SK-N-SH treated with all-trans-retinoic acid at 6 μM for 48 hours (cell line): ENCODE measurements at regions not wholly inside any gene's neighbourhood (a gene's known extent, or its start where the extent isn't known, plus 50 kb on each side); places are given as distances from the start of the nearest gene placed in this dataset.

Experiments used
- ARNTL ChIP-seq: fragments of 450-650 bp; formaldehyde crosslinking; IDR thresholded peaks from 2 replicates; pipeline ENCODE4 v1.5.0; 2020; ENCODE audit warnings: low read depth, mild to moderate bottlenecking, moderate library complexity, borderline replicate concordance
- ZC3H10 ChIP-seq: fragments of 250-450 bp; sonication (Bioruptor Pico); IDR thresholded peaks from 2 replicates; pipeline ENCODE4 v1.5.1; 2021; ENCODE audit warnings: mild to moderate bottlenecking, moderate library complexity
- ZFP3 ChIP-seq: fragments of 250-450 bp; sonication (Bioruptor Pico); IDR thresholded peaks from 2 replicates; pipeline ENCODE4 v1.5.0; 2020; ENCODE audit warnings: mild to moderate bottlenecking, moderate library complexity

DNA sequence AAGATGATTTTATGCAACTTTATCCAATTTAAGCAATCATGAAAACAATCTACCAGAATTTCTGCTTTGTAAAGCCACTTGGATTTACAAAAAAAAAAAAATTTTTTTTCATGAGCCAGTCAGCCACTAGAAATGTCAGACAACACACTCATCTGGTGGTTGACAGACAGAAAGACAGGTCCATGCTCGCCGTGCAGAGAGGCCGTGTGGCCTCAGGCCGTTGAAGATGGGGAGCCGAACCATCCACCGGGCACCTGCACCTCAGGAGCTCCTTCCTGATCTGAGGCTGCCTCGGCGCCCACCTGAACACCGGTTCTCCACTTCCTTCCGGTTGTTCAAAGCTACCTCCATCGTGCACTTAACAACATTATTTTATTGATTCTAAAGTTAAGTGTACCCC is 138.0 kb upstream of the IRX4 start:
- no peak for TF ChIP-seq ARNTL
- no peak for TF ChIP-seq ZFP3 (CRISPR knock-in tag)
- TF ChIP-seq ZC3H10: no peak
